WTC11 (cell line): ENCODE measurements at regions not wholly inside any gene's neighbourhood (a gene's known extent, or its start where the extent isn't known, plus 50 kb on each side); places are given as distances from the start of the nearest gene placed in this dataset.

Experiments used
- ATAC-seq: fragments of 200-7000 bp; cut with Tn5 transposase; 2 replicates; pipeline ENCODE4 v1.10.0; 2021; ENCODE audit warnings: mild to moderate bottlenecking, moderate library complexity
- CTCF ChIA-PET: fragments of 300-600 bp; sonication (Branson Sonifier 250); formaldehyde crosslinking; loops from one replicate; lab custom pipeline; 2021; ENCODE audit warnings: antibody characterized with exemption; lab: Charles Lee
- POLR2A ChIA-PET: fragments of 350-600 bp; sonication (Branson Sonifier 250); formaldehyde crosslinking; loops from one replicate; lab custom pipeline; 2021; ENCODE audit warnings: antibody characterized with exemption; lab: Charles Lee
- DNase-seq: peaks from one replicate; pipeline ENCODE4 v3.0.0; 2021; ENCODE audit warnings: low spot score
- H3K27ac Mint-ChIP-seq: 2 replicates; pipeline ENCODE4 v1.8.0; 2021; ENCODE audit warnings: mixed read lengths
- H3K27me3 Mint-ChIP-seq: 2 replicates; pipeline ENCODE4 v1.8.0; 2021; ENCODE audit warnings: low read depth, mild to moderate bottlenecking, moderate library complexity, mixed read lengths
- H3K36me3 Mint-ChIP-seq: 2 replicates; pipeline ENCODE4 v1.8.0; 2021; ENCODE audit warnings: mixed read lengths
- H3K4me1 Mint-ChIP-seq: 2 replicates; pipeline ENCODE4 v1.8.0; 2022; ENCODE audit warnings: mixed read lengths
- H3K4me3 Mint-ChIP-seq: 2 replicates; pipeline ENCODE4 v1.8.0; 2021; ENCODE audit warnings: mild to moderate bottlenecking, moderate library complexity, mixed read lengths
- H3K9me3 Mint-ChIP-seq: 2 replicates; pipeline ENCODE4 v1.8.0; 2021; ENCODE audit warnings: mixed read lengths
- CBFB ChIP-seq: sonication (generic); formaldehyde crosslinking; IDR thresholded peaks from 2 replicates; pipeline ENCODE4 v1.8.1; 2022; ENCODE audit warnings: mild to moderate bottlenecking, low read depth, missing genetic modification reagents
- CREM ChIP-seq: sonication (generic); formaldehyde crosslinking; IDR thresholded peaks from 2 replicates; pipeline ENCODE4 v1.8.1; 2022; ENCODE audit warnings: mild to moderate bottlenecking, missing genetic modification reagents, moderate library complexity
- E2F1 ChIP-seq: sonication (generic); formaldehyde crosslinking; IDR thresholded peaks from 2 replicates; pipeline ENCODE4 v1.8.0; 2022; ENCODE audit warnings: mild to moderate bottlenecking, missing genetic modification reagents
- E2F5 ChIP-seq: sonication (generic); formaldehyde crosslinking; IDR thresholded peaks from 2 replicates; pipeline ENCODE4 v1.8.1; 2022; ENCODE audit warnings: mild to moderate bottlenecking, moderate library complexity, missing genetic modification reagents
- JAZF1 ChIP-seq: fragments of 250-450 bp; sonication (Bioruptor Pico); IDR thresholded peaks from 2 replicates; pipeline ENCODE4 v1.9.0; 2021; ENCODE audit warnings: moderate library complexity, mild to moderate bottlenecking, inconsistent platforms
- MAX ChIP-seq: sonication (generic); formaldehyde crosslinking; IDR thresholded peaks from 2 replicates; pipeline ENCODE4 v1.8.0; 2022; ENCODE audit warnings: mild to moderate bottlenecking, missing genetic modification reagents
- MLX ChIP-seq: sonication (generic); formaldehyde crosslinking; IDR thresholded peaks from 2 replicates; pipeline ENCODE4 v1.8.1; 2023; ENCODE audit warnings: mild to moderate bottlenecking, missing genetic modification reagents, moderate library complexity
- NFE2L1 ChIP-seq: sonication (generic); formaldehyde crosslinking; IDR thresholded peaks from 2 replicates; pipeline ENCODE4 v1.8.1; 2023; ENCODE audit warnings: missing genetic modification reagents
- NR2C2 ChIP-seq: sonication (generic); formaldehyde crosslinking; IDR thresholded peaks from 2 replicates; pipeline ENCODE4 v1.8.0; 2022; ENCODE audit warnings: mild to moderate bottlenecking, missing genetic modification reagents
- NR3C1 ChIP-seq: sonication (generic); formaldehyde crosslinking; conservative IDR thresholded peaks from 2 replicates; pipeline ENCODE4 v1.8.1; 2023; ENCODE audit warnings: low read depth, mild to moderate bottlenecking, missing genetic modification reagents
- PRDM15 ChIP-seq: sonication (generic); formaldehyde crosslinking; IDR thresholded peaks from 2 replicates; pipeline ENCODE4 v1.8.0; 2022; ENCODE audit warnings: missing genetic modification reagents
- SOX15 ChIP-seq: fragments of 250-450 bp; sonication (Bioruptor Pico); IDR thresholded peaks from 2 replicates; pipeline ENCODE4 v1.9.0; 2021; ENCODE audit warnings: mild to moderate bottlenecking
- TEAD4 ChIP-seq: sonication (generic); formaldehyde crosslinking; IDR thresholded peaks from 2 replicates; pipeline ENCODE4 v1.8.0; 2022; ENCODE audit warnings: mild to moderate bottlenecking, missing genetic modification reagents
- ZBTB21 ChIP-seq: sonication (generic); formaldehyde crosslinking; IDR thresholded peaks from 2 replicates; pipeline ENCODE4 v1.8.1; 2023; ENCODE audit warnings: mild to moderate bottlenecking, missing genetic modification reagents, borderline replicate concordance
- ZNF232 ChIP-seq: sonication (generic); formaldehyde crosslinking; IDR thresholded peaks from 2 replicates; pipeline ENCODE4 v1.8.0; 2022; ENCODE audit warnings: mild to moderate bottlenecking, missing genetic modification reagents
- ZNF416 ChIP-seq: fragments of 250-450 bp; sonication (Bioruptor Pico); IDR thresholded peaks from 2 replicates; pipeline ENCODE4 v1.9.0; 2021; ENCODE audit warnings: mild to moderate bottlenecking, inconsistent platforms
- ZNF423 ChIP-seq: fragments of 250-450 bp; sonication (Bioruptor Pico); IDR thresholded peaks from 2 replicates; pipeline ENCODE4 v2.1.2; 2022; ENCODE audit warnings: mild to moderate bottlenecking, moderate library complexity
- ZSCAN18 ChIP-seq: fragments of 250-450 bp; sonication (Bioruptor Pico); IDR thresholded peaks from 2 replicates; pipeline ENCODE4 v2.1.2; 2022; ENCODE audit warnings: mild to moderate bottlenecking, moderate library complexity

- TF ChIP-seq E2F1 (no peak), PRDM15 (CRISPR knock-in tag) (no peak), ZNF232 (CRISPR knock-in tag) (no peak)
Observed at GRCh38 chr9:28927691-28928090, 1354.4 kb upstream of the C9orf72 start (continued).

GRCh38 chr9:28929433-28929832 is 1356.2 kb upstream of the C9orf72 start:
- peaks cover 35% of the 10 kb centered on the region for H3K4me1 Mint-ChIP-seq
- no peak overlapping the region for H3K4me3 Mint-ChIP-seq
- DNase-seq (no peak), ATAC-seq (no peak)
- no peaks in the 10 kb centered on the region; the same call in 1 of the 2 replicates for H3K27me3 Mint-ChIP-seq
- CTCF ChIA-PET = interaction anchor here (1.3 kb wide), 1 partner anchor 155 kb away, joined by 4 read pairs; no protein-coding TSS in a partner anchor
- no peak overlapping the region for H3K27ac Mint-ChIP-seq
- no peaks in the 10 kb centered on the region for H3K36me3 Mint-ChIP-seq
- no peaks in the 10 kb centered on the region for H3K9me3 Mint-ChIP-seq
- POLR2A ChIA-PET = no interaction called here
- TF ChIP-seq SOX15 (CRISPR knock-in tag) (no peak), CBFB (no peak), ZBTB21 (CRISPR knock-in tag) (no peak), JAZF1 (CRISPR knock-in tag) (no peak), CREM (no peak), ZNF423 (CRISPR knock-in tag) (no peak), MAX (no peak)

GRCh38 chr9:28930766-28931165 is 1357.5 kb upstream of the C9orf72 start:
- CTCF ChIA-PET = no interaction called here
- DNase-seq = no peak
- no peak for ATAC-seq
- Mint-ChIP-seq H3K36me3 (no peaks in the 10 kb centered on the region), H3K4me1 (peaks cover 42% of the 10 kb centered on the region), H3K9me3 (no peaks in the 10 kb centered on the region), H3K27ac (no peak overlapping the region), H3K27me3 (no peaks in the 10 kb centered on the region; the same call in 1 of the 2 replicates), H3K4me3 (no peak overlapping the region)
- POLR2A ChIA-PET = no interaction called here
- TF ChIP-seq MLX (no peak), NR3C1 (CRISPR knock-in tag) (no peak), NR2C2 (no peak), E2F5 (no peak), NFE2L1 (no peak), ZNF423 (CRISPR knock-in tag) (no peak), ZNF416 (CRISPR knock-in tag) (no peak), ZSCAN18 (CRISPR knock-in tag) (no peak), TEAD4 (no peak)
